H1 (cell line): ENCODE measurements at regions not wholly inside any gene's neighbourhood (a gene's known extent, or its start where the extent isn't known, plus 50 kb on each side); places are given as distances from the start of the nearest gene placed in this dataset.

ENCODE experiments used
- CTCF ChIA-PET: fragments of 300-600 bp; sonication (Branson Sonifier 250); formaldehyde crosslinking; loops from one replicate; lab custom pipeline; 2021; ENCODE audit not compliant: partially characterized antibody; lab: Charles Lee
- POLR2A ChIA-PET: fragments of 300-600 bp; sonication (Branson Sonifier 250); formaldehyde crosslinking; loops from one replicate; lab custom pipeline; 2021; ENCODE audit warnings: inconsistent platforms; ENCODE audit not compliant: partially characterized antibody; lab: Charles Lee
- DNase-seq, 2 experiments: peaks; one replicate each; pipeline versions ENCODE4 v3.0.0 to v3.0.0-alpha.2; 2010 to 2022; ENCODE audit warnings: low spot score in 2 of 2, low read depth in 1 of 2, mixed read lengths in 1 of 2
- FAIRE-seq: peaks from 2 replicates; lab custom pipeline; 2011; peaks lifted over from hg19 to GRCh38; lab: Jason Lieb, UNC
- H2AFZ ChIP-seq: 2 replicates; pipeline ENCODE4 v1.8.1; 2012; ENCODE audit warnings: low read length, inconsistent platforms
- H2AK5ac ChIP-seq: 2 replicates; pipeline ENCODE4 v1.6.1; 2013; ENCODE audit warnings: low read depth, low read length
- H2BK120ac ChIP-seq: replicated peaks from 2 replicates; pipeline ENCODE3; 2013; ENCODE audit warnings: low read depth, low read length, inconsistent platforms
- H2BK12ac ChIP-seq: 2 replicates; pipeline ENCODE4 v1.6.1; 2013; ENCODE audit warnings: low read depth, low read length
- H2BK15ac ChIP-seq: 2 replicates; pipeline ENCODE4 v1.6.1; 2013; ENCODE audit warnings: low read length
- H2BK20ac ChIP-seq: 2 replicates; pipeline ENCODE4 v1.6.1; 2013; ENCODE audit warnings: low read length
- H2BK5ac ChIP-seq: 2 replicates; pipeline ENCODE4 v1.6.1; 2013; ENCODE audit warnings: low read depth, low read length
- H3K14ac ChIP-seq: 2 replicates; pipeline ENCODE4 v1.6.1; 2013; ENCODE audit warnings: inconsistent platforms; ENCODE audit not compliant: insufficient read length
- H3K18ac ChIP-seq: 2 replicates; pipeline ENCODE4 v1.6.1; 2013; ENCODE audit warnings: low read length; ENCODE audit errors: extremely low read depth
- H3K23ac ChIP-seq: 2 replicates; pipeline ENCODE4 v1.6.1; 2013; ENCODE audit warnings: inconsistent platforms; ENCODE audit not compliant: insufficient read length
- H3K23me2 ChIP-seq: 2 replicates; pipeline ENCODE4 v1.6.1; 2013; ENCODE audit warnings: low read depth, low read length
- H3K27ac ChIP-seq: 2 replicates; pipeline ENCODE4 v1.6.1; 2011; ENCODE audit warnings: low read depth, low read length, inconsistent platforms
- H3K27me3 ChIP-seq, 4 experiments: replicated peaks in 1 of 4; 1 replicate in 1 of 4; 2 replicates in 3 of 4; pipeline versions ENCODE4 v1.6.1 to v1.8.1; 2011 to 2013; ENCODE audit warnings: low read length in 3 of 4, mild to moderate bottlenecking in 3 of 4, inconsistent platforms in 2 of 4, mixed read lengths in 2 of 4, moderate library complexity in 1 of 4; ENCODE audit not compliant: control insufficient read depth in 3 of 4, insufficient read depth in 3 of 4; ENCODE audit errors: extremely low read depth in 1 of 4
- H3K36me3 ChIP-seq, 4 experiments: 2 replicates each; pipeline versions ENCODE4 v1.6.1 to v1.8.1; 2011 to 2013; ENCODE audit warnings: mild to moderate bottlenecking in 4 of 4, low read length in 3 of 4, moderate library complexity in 2 of 4, control low read depth in 1 of 4, inconsistent platforms in 1 of 4; ENCODE audit not compliant: insufficient read depth in 4 of 4, control insufficient read depth in 2 of 4
- H3K4ac ChIP-seq: replicated peaks from 2 replicates; pipeline ENCODE3; 2013; ENCODE audit warnings: low read length, low read depth, mixed read lengths, inconsistent platforms; ENCODE audit not compliant: insufficient read length
- H3K4me1 ChIP-seq, 4 experiments: replicated peaks in 1 of 4; 1 replicate in 1 of 4; 2 replicates in 3 of 4; pipeline versions ENCODE4 v1.6.1 to v1.8.1; 2011 to 2013; ENCODE audit warnings: low read length in 3 of 4, inconsistent platforms in 2 of 4, mixed read lengths in 1 of 4; ENCODE audit not compliant: insufficient read depth in 4 of 4, control insufficient read depth in 3 of 4
- H3K4me2 ChIP-seq, 2 experiments: 2 replicates each; pipeline versions ENCODE4 v1.6.1 to v1.8.1; 2011 to 2013; ENCODE audit warnings: low read depth in 2 of 2, low read length in 2 of 2, control low read depth in 1 of 2, inconsistent platforms in 1 of 2, mild to moderate bottlenecking in 1 of 2; ENCODE audit not compliant: insufficient read depth in 1 of 2
- H3K4me3 ChIP-seq, 4 experiments: fragments of 200-600, 300-600 bp in 1 of 4; sonication (generic), shearing (Covaris generic), sonication (Bioruptor Twin) in 1 of 4; 2 replicates each; pipeline versions ENCODE4 v1.5.1 to v1.8.1; 2011 to 2016; ENCODE audit warnings: low read length in 4 of 4, low read depth in 3 of 4, control low read depth in 2 of 4, inconsistent platforms in 2 of 4, mild to moderate bottlenecking in 2 of 4, mixed read lengths in 1 of 4, moderate library complexity in 1 of 4; ENCODE audit not compliant: insufficient read depth in 2 of 4; ENCODE audit errors: extremely low read depth in 1 of 4
- H3K56ac ChIP-seq: replicated peaks from 2 replicates; pipeline ENCODE3; 2013; ENCODE audit warnings: low read depth, mild to moderate bottlenecking, mixed read lengths, low read length, inconsistent platforms; ENCODE audit not compliant: insufficient read length
- H3K79me1 ChIP-seq: 2 replicates; pipeline ENCODE4 v1.6.1; 2013; ENCODE audit warnings: low read depth, low read length, control low read depth
- H3K79me2 ChIP-seq, 2 experiments: 2 replicates each; pipeline versions ENCODE4 v1.6.1 to v1.8.1; 2012 to 2013; ENCODE audit warnings: low read length in 2 of 2, mild to moderate bottlenecking in 2 of 2, inconsistent platforms in 1 of 2; ENCODE audit not compliant: insufficient read depth in 2 of 2, control insufficient read depth in 1 of 2
- H3K9ac ChIP-seq, 4 experiments: replicated peaks in 1 of 4; 1 replicate in 1 of 4; 2 replicates in 3 of 4; pipeline versions ENCODE4 v1.6.1 to v1.8.1; 2011 to 2013; ENCODE audit warnings: low read depth in 3 of 4, low read length in 3 of 4, control low read depth in 2 of 4, mild to moderate bottlenecking in 2 of 4, moderate library complexity in 2 of 4, inconsistent platforms in 1 of 4; ENCODE audit errors: extremely low read depth in 1 of 4
- H3K9me3 ChIP-seq, 2 experiments: 2 replicates each; pipeline versions ENCODE4 v1.6.1 to v1.8.1; 2012 to 2013; ENCODE audit warnings: mild to moderate bottlenecking in 2 of 2, moderate library complexity in 2 of 2, control low read depth in 1 of 2, inconsistent platforms in 1 of 2, low read depth in 1 of 2, low read length in 1 of 2, mixed read lengths in 1 of 2; ENCODE audit not compliant: insufficient read depth in 2 of 2
- H4K20me1 ChIP-seq, 2 experiments: replicated peaks in 1 of 2; 2 replicates each; pipeline versions ENCODE3 to v1.8.1; 2011 to 2013; ENCODE audit warnings: inconsistent platforms in 2 of 2, low read length in 2 of 2, mild to moderate bottlenecking in 1 of 2; ENCODE audit not compliant: insufficient read depth in 2 of 2, control insufficient read depth in 1 of 2
- H4K5ac ChIP-seq: 2 replicates; pipeline ENCODE4 v1.6.1; 2013; ENCODE audit warnings: low read length, low read depth, mixed read lengths, inconsistent platforms; ENCODE audit not compliant: insufficient read length
- H4K8ac ChIP-seq: 2 replicates; pipeline ENCODE4 v1.8.0; 2013; ENCODE audit warnings: mild to moderate bottlenecking, moderate library complexity, low read length, inconsistent platforms; ENCODE audit not compliant: insufficient read depth; ENCODE audit errors: extremely low read depth
- H4K91ac ChIP-seq: replicated peaks from 2 replicates; pipeline ENCODE3; 2013; ENCODE audit warnings: low read length, mixed read lengths, inconsistent platforms; ENCODE audit not compliant: insufficient read length
- NRF1 ChIP-seq: IDR thresholded peaks from 2 replicates; pipeline ENCODE4 v1.6.1; 2011; ENCODE audit warnings: mild to moderate bottlenecking, low read depth, low read length, improper control_type of control experiment
- WGBS, 2 experiments: shearing (Covaris generic) in 1 of 2; methylation state at CpG; one replicate each; pipeline versions ENCODE4 v1.1.6 to v1.1.7; 2013 to 2015; ENCODE audit warnings: low lambda C conversion rate in 2 of 2, mixed read lengths in 2 of 2, inconsistent platforms in 1 of 2, low coverage in 1 of 2, missing lambda C conversion rate in 1 of 2; ENCODE audit not compliant: insufficient replicate concordance in 2 of 2, insufficient coverage in 1 of 2, insufficient read length in 1 of 2; ENCODE audit errors: extremely low coverage in 1 of 2, missing lambda C conversion rate in 1 of 2; 5-methylcytosine and 5-hydroxymethylcytosine counted together

GRCh38 chr6:11432713-11433450, 104.7 kb upstream of the TMEM170B start:
- 89% methylated on average over 1 of the region's 1 CpG; no CpG with 5 or more reads in 1 of the 2 experiments for WGBS, 2 experiments
- no peaks in the 10 kb centered on the region for H4K20me1 ChIP-seq
- no peak for FAIRE-seq
- H3K56ac ChIP-seq = no peak overlapping the region
- POLR2A ChIA-PET = interaction anchor here (1.0 kb wide), 1 partner anchor 271 kb away, joined by 3 read pairs; no protein-coding TSS in a partner anchor
- H2BK120ac ChIP-seq = no peak overlapping the region
- H2AK5ac ChIP-seq = no peak overlapping the region
- CTCF ChIA-PET = interaction anchor here (0.6 to 2.1 kb wide), 4 partner anchors 12 to 1078 kb away, joined by 3 to 10 read pairs (median 4); no protein-coding TSS in a partner anchor
- H3K18ac ChIP-seq = no peak overlapping the region
- H3K23me2 ChIP-seq = no peaks in the 10 kb centered on the region; the same call in 1 of the 2 replicates
- DNase-seq = no peak
- H4K5ac ChIP-seq = no peak overlapping the region
- peaks cover 0 to 10% (median 5%) of the 10 kb centered on the region in 4 experiments; a peak in 2 of 7 replicates for H3K4me1 ChIP-seq
- no peak overlapping the region for H4K91ac ChIP-seq
- H3K27ac ChIP-seq = no peak overlapping the region
- no peak overlapping the region for H2AFZ ChIP-seq
- H3K27me3 ChIP-seq = no peaks in the 10 kb centered on the region
- no peak overlapping the region for H3K4me2 ChIP-seq
- no peak overlapping the region for H3K23ac ChIP-seq
- no peak overlapping the region for H2BK20ac ChIP-seq
- no peak overlapping the region for H2BK12ac ChIP-seq
- no peak overlapping the region for H2BK5ac ChIP-seq
- no peak overlapping the region for H4K8ac ChIP-seq
- H3K79me2 ChIP-seq = no peaks in the 10 kb centered on the region
- no peak overlapping the region for H2BK15ac ChIP-seq
- no peak overlapping the region for H3K4ac ChIP-seq
- no peak overlapping the region for H3K9ac ChIP-seq
- no peaks in the 10 kb centered on the region for H3K36me3 ChIP-seq
- H3K4me3 ChIP-seq = no peak overlapping the region
- H3K79me1 ChIP-seq = no peaks in the 10 kb centered on the region
- H3K9me3 ChIP-seq = no peaks in the 10 kb centered on the region
- H3K14ac ChIP-seq = no peak overlapping the region
- TF ChIP-seq NRF1 = no peak
